CD14-positive monocyte (primary cell): ENCODE measurements at regions not wholly inside any gene's neighbourhood (a gene's known extent, or its start where the extent isn't known, plus 50 kb on each side); places are given as distances from the start of the nearest gene placed in this dataset.

Experiments used
- DNase-seq, 3 donors: peaks; one replicate each; pipeline ENCODE4 v3.0.0-alpha.2; 2011 to 2022
- H2AFZ ChIP-seq: 2 replicates; pipeline ENCODE4 v1.6.0; 2012; ENCODE audit warnings: mild to moderate bottlenecking, low read depth, low read length, inconsistent platforms; ENCODE audit not compliant: insufficient read depth, poor library complexity, severe bottlenecking
- H3K27ac ChIP-seq, 2 donors: 1 replicate in 1 of 2; 2 replicates in 1 of 2; pipeline ENCODE4 v1.5.1; 2012 to 2013; ENCODE audit warnings: low read length in 2 of 2, control low read depth in 1 of 2, inconsistent platforms in 1 of 2, low read depth in 1 of 2, mild to moderate bottlenecking in 1 of 2
- H3K27me3 ChIP-seq, 2 donors: one replicate each; pipeline versions ENCODE4 v1.6.0 to v1.6.1; 2011 to 2013; ENCODE audit warnings: low read length in 2 of 2; ENCODE audit not compliant: control insufficient read depth in 2 of 2, insufficient read depth in 2 of 2
- H3K36me3 ChIP-seq, 2 donors: replicated peaks in 1 of 2; 1 replicate in 1 of 2; 2 replicates in 1 of 2; pipeline versions ENCODE4 v1.5.1 to v1.6.1; 2012 to 2013; ENCODE audit warnings: low read length in 2 of 2, control low read depth in 1 of 2, inconsistent platforms in 1 of 2, mild to moderate bottlenecking in 1 of 2; ENCODE audit not compliant: insufficient read depth in 2 of 2, control insufficient read depth in 1 of 2
- H3K4me1 ChIP-seq, 2 donors: 1 replicate in 1 of 2; 2 replicates in 1 of 2; pipeline versions ENCODE4 v1.5.1 to v1.6.1; 2012 to 2013; ENCODE audit warnings: low read length in 2 of 2, control low read depth in 1 of 2, inconsistent platforms in 1 of 2, mild to moderate bottlenecking in 1 of 2, moderate library complexity in 1 of 2; ENCODE audit not compliant: insufficient read depth in 2 of 2, control insufficient read depth in 1 of 2
- H3K4me2 ChIP-seq: replicated peaks from 2 replicates; pipeline ENCODE3; 2012; ENCODE audit warnings: low read length, moderate library complexity, mild to moderate bottlenecking; ENCODE audit not compliant: poor library complexity, severe bottlenecking; ENCODE audit errors: extremely low read depth
- H3K4me3 ChIP-seq, 3 experiments: fragments of 200-600 bp in 1 of 3; sonication (generic) in 1 of 3; replicated peaks in 1 of 3; 1 replicate in 2 of 3; 2 replicates in 1 of 3; pipeline ENCODE4 v1.5.1; 2011 to 2013; ENCODE audit warnings: low read length in 3 of 3, mild to moderate bottlenecking in 3 of 3, control low read depth in 2 of 3, low read depth in 2 of 3, inconsistent platforms in 1 of 3, moderate library complexity in 1 of 3
- H3K79me2 ChIP-seq: 2 replicates; pipeline ENCODE4 v1.6.0; 2012; ENCODE audit warnings: mild to moderate bottlenecking, control low read depth, inconsistent platforms, low read length, moderate library complexity; ENCODE audit not compliant: insufficient read depth
- H3K9ac ChIP-seq: 2 replicates; pipeline ENCODE4 v1.6.0; 2017; ENCODE audit warnings: low read length, mild to moderate bottlenecking; ENCODE audit not compliant: insufficient read depth, poor library complexity, severe bottlenecking
- H3K9me3 ChIP-seq, 2 donors: replicated peaks in 1 of 2; 1 replicate in 1 of 2; 2 replicates in 1 of 2; pipeline versions ENCODE4 v1.5.1 to v1.6.1; 2012 to 2013; ENCODE audit warnings: low read length in 2 of 2, control low read depth in 1 of 2; ENCODE audit not compliant: control insufficient read depth in 1 of 2, insufficient read depth in 1 of 2
- H4K20me1 ChIP-seq: 2 replicates; pipeline ENCODE4 v1.6.0; 2012; ENCODE audit warnings: mild to moderate bottlenecking, low read length, control low read depth, moderate library complexity; ENCODE audit not compliant: insufficient read depth
- H3K27ac Mint-ChIP-seq, 7 donors: one replicate each; pipeline ENCODE4 v1.8.0; 2020; ENCODE audit warnings: mild to moderate bottlenecking in 7 of 7, mixed read lengths in 7 of 7, moderate library complexity in 6 of 7, inconsistent platforms in 2 of 7
- H3K27me3 Mint-ChIP-seq, 3 donors: one replicate each; pipeline ENCODE4 v1.8.0; 2021 to 2022; ENCODE audit warnings: low read depth in 3 of 3, mild to moderate bottlenecking in 3 of 3, mixed read lengths in 3 of 3, moderate library complexity in 3 of 3, inconsistent platforms in 1 of 3
- H3K36me3 Mint-ChIP-seq, 2 donors: one replicate each; pipeline ENCODE4 v1.8.0; 2020; ENCODE audit warnings: mixed read lengths in 2 of 2, inconsistent platforms in 1 of 2, mild to moderate bottlenecking in 1 of 2
- H3K4me1 Mint-ChIP-seq: one replicate; pipeline ENCODE4 v1.8.0; 2020; ENCODE audit warnings: mild to moderate bottlenecking, mixed read lengths
- H3K4me3 Mint-ChIP-seq, 2 donors: one replicate each; pipeline ENCODE4 v1.8.0; 2020; ENCODE audit warnings: mild to moderate bottlenecking in 2 of 2, mixed read lengths in 2 of 2, moderate library complexity in 1 of 2
- H3K9me3 Mint-ChIP-seq, 7 donors: one replicate each; pipeline ENCODE4 v1.8.0; 2020 to 2022; ENCODE audit warnings: mixed read lengths in 7 of 7, mild to moderate bottlenecking in 6 of 7, moderate library complexity in 6 of 7, inconsistent platforms in 2 of 7
- CTCF ChIP-seq: fragments of 200-600 bp; IDR thresholded peaks from one replicate; pipeline ENCODE4 v1.8.0; 2022; ENCODE audit warnings: antibody characterized with exemption, mild to moderate bottlenecking
- WGBS: methylation state at CpG from one replicate; pipeline ENCODE4 v1.1.5; 2013; ENCODE audit warnings: missing lambda C conversion rate; ENCODE audit not compliant: insufficient coverage; 5-methylcytosine and 5-hydroxymethylcytosine counted together
- intact Hi-C, 2 donors: fragments of 100-400 bp; cut with micrococcal nuclease; formaldehyde crosslinking; loops; one replicate each; pipeline versions ENCODE4 v1.15.0 to v1.15.1; 2023

- Histone ChIP-seq H3K27me3 (no peaks in the 10 kb centered on the region), H3K4me1 (no peaks in the 10 kb centered on the region), H3K36me3 (no peaks in the 10 kb centered on the region), H3K9ac (no peak overlapping the region), H2AFZ (no peak overlapping the region), H3K79me2 (no peaks in the 10 kb centered on the region), H3K4me3 (no peak overlapping the region), H3K4me2 (no peak overlapping the region), H3K27ac (no peak overlapping the region), H3K9me3 (no peaks in the 10 kb centered on the region), H4K20me1 (no peaks in the 10 kb centered on the region)
- no peak for TF ChIP-seq CTCF
- intact Hi-C loops: no loop called here
- Mint-ChIP-seq H3K27ac (no peak overlapping the region), H3K4me1 (peaks cover 5% of the 10 kb centered on the region), H3K36me3 (no peaks in the 10 kb centered on the region), H3K27me3 (peaks cover 0 to 8% (median 0%) of the 10 kb centered on the region in 3 donors), H3K9me3 (peaks cover 0 to 11% (median 6%) of the 10 kb centered on the region in 7 donors), H3K4me3 (no peak overlapping the region)
- 100% methylated on average over 1 of the region's 2 CpGs for WGBS
- DNase-seq: no peak
These were observed 375.3 kb downstream of the VPS13C start for GRCh38 chr15:61684749-61685467.

GRCh38 chr15:61682891-61683735 lies 377.1 kb downstream of the VPS13C start:
- Mint-ChIP-seq H3K36me3 (no peaks in the 10 kb centered on the region), H3K9me3 (peaks cover 0 to 11% (median 7%) of the 10 kb centered on the region in 7 donors), H3K27me3 (peaks cover 0 to 8% (median 2%) of the 10 kb centered on the region in 3 donors), H3K4me3 (no peak overlapping the region), H3K27ac (no peak overlapping the region), H3K4me1 (peaks cover 5% of the 10 kb centered on the region)
- Histone ChIP-seq H3K79me2 (no peaks in the 10 kb centered on the region), H2AFZ (no peak overlapping the region), H3K9ac (no peak overlapping the region), H3K9me3 (no peaks in the 10 kb centered on the region), H3K27me3 (no peaks in the 10 kb centered on the region), H3K27ac (no peak overlapping the region), H3K4me2 (no peak overlapping the region), H3K4me1 (no peaks in the 10 kb centered on the region), H4K20me1 (no peaks in the 10 kb centered on the region), H3K36me3 (no peaks in the 10 kb centered on the region), H3K4me3 (no peak overlapping the region)
- no peak for TF ChIP-seq CTCF
- WGBS: 100% methylated on average over 5 of the region's 6 CpGs
- DNase-seq: no peak
- intact Hi-C loops: no loop called here
